ENCODE measurements at regions not wholly inside any gene's neighbourhood (a gene's known extent, or its start where the extent isn't known, plus 50 kb on each side); places are given as distances from the start of the nearest gene placed in this dataset.

GRCh38 chr1:167145965-167146364 is 52.1 kb downstream of the STYXL2 start:
- no peak for DNase-seq

- no peak for DNase-seq
Measured at GRCh38 chr1:167146903-167147539, 53.1 kb downstream of the STYXL2 start.

GRCh38 chr1:167148421-167148820 is 54.5 kb downstream of the STYXL2 start:
- no peak for DNase-seq

- DNase-seq, result no peak
Measured at GRCh38 chr1:167149793-167150491, 56.1 kb downstream of the STYXL2 start.

GRCh38 chr1:167150492-167150833 is 56.6 kb downstream of the STYXL2 start:
- DNase-seq, result no peak

GRCh38 chr1:167152192-167152876 is 58.5 kb downstream of the STYXL2 start:
- no peak for DNase-seq

GRCh38 chr1:167156466-167156865 is 62.6 kb downstream of the STYXL2 start:
- DNase-seq, result no peak

- DNase-seq, result no peak
Measured at GRCh38 chr1:167157114-167157513, 63.2 kb downstream of the STYXL2 start.

GRCh38 chr1:167158111-167158812 is 62.4 kb upstream of the POU2F1 start:
- no peak for DNase-seq

GRCh38 chr1:167158813-167159275 is 61.8 kb upstream of the POU2F1 start:
- DNase-seq, result no peak

GRCh38 chr1:167159782-167160181 is 60.9 kb upstream of the POU2F1 start:
- DNase-seq, result no peak

- no peak for DNase-seq
Measured at GRCh38 chr1:167161242-167161641, 59.4 kb upstream of the POU2F1 start.

GRCh38 chr1:167161762-167162161 is 58.9 kb upstream of the POU2F1 start:
- DNase-seq, result no peak

GRCh38 chr1:167165219-167165618 is 55.5 kb upstream of the POU2F1 start:
- DNase-seq, result no peak

- DNase-seq, result no peak
Measured at GRCh38 chr1:167165948-167166689, 54.6 kb upstream of the POU2F1 start.

GRCh38 chr1:167166690-167167075 is 54.0 kb upstream of the POU2F1 start:
- DNase-seq, result peak; percentile 38

- no peak for DNase-seq
Measured at GRCh38 chr1:167168424-167168823, 52.3 kb upstream of the POU2F1 start.

GRCh38 chr1:167169642-167170041 is 51.0 kb upstream of the POU2F1 start:
- DNase-seq, result no peak

All from hindlimb muscle (tissue), 1 donor.